ENCODE measurements at regions not wholly inside any gene's neighbourhood (a gene's known extent, or its start where the extent isn't known, plus 50 kb on each side); places are given as distances from the start of the nearest gene placed in this dataset.

DNA sequence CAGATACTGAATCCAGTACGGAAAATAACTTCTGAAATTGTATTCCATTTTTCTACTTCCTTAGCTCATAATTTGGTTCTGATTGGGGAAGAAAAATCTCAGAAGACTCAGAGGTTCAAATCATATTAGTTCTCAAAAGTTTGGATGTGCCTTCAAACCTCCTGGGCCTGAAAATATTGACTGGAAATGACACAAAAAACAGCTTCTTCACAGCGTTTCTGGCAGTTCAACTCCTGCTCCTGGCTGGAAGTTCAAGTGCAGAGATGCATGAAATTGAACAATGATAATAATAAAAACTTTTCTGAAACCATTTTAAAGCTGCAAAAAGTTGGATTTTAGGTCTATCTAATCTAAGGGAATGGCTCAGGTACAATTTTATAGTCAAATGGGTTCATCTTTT is 1459.9 kb upstream of the CELF4 start:
- no peak for TF ChIP-seq CTCF (IDR thresholded peaks at IDR 0.05; ENCODE audit: insufficient read depth, low read depth, low read length)
- no peak for TF ChIP-seq EZH2 (IDR thresholded peaks at IDR 0.05; ENCODE audit: insufficient read depth, low read length)
